NCI-H460 (cell line): ENCODE measurements at regions not wholly inside any gene's neighbourhood (a gene's known extent, or its start where the extent isn't known, plus 50 kb on each side); places are given as distances from the start of the nearest gene placed in this dataset.
"Not testable (repeated sequence)": the region's sequence is repeated elsewhere in the genome, so short reads cannot be mapped to it uniquely, and the experiment has no call there.

Experiments used
- DNase-seq: peaks from one replicate; pipeline ENCODE4 v3.0.0-alpha.2; 2016; ENCODE audit warnings: low read depth; ENCODE audit errors: extremely low read depth

DNA sequence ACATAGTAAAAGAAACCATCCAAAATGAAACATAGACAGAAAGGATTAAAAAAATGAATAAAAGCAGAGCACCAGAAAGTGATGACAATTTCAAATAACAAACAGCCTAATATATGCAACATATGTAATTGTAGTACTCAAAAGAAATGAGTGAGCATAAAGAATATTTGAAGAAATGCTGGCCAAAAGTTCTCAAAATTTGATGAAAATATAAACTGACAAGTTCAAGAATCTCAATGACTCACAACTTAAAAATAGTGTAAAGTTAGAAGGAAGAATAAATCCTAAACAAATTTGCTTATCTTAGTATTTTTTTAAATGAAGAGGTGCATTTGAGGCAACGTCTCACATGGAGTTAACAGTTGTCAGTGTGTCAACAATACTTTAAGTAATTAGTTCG, 498.9 kb downstream of the SLC6A15 start:
- no peak for DNase-seq

GRCh38 chr12:84412226-84412625, 500.4 kb downstream of the SLC6A15 start:
- DNase-seq: no peak

- no peak for DNase-seq
Measured at GRCh38 chr12:84411031-84411430, 501.6 kb downstream of the SLC6A15 start.

- DNase-seq: no peak
Measured at GRCh38 chr12:84408936-84409335, 503.7 kb downstream of the SLC6A15 start.

DNA sequence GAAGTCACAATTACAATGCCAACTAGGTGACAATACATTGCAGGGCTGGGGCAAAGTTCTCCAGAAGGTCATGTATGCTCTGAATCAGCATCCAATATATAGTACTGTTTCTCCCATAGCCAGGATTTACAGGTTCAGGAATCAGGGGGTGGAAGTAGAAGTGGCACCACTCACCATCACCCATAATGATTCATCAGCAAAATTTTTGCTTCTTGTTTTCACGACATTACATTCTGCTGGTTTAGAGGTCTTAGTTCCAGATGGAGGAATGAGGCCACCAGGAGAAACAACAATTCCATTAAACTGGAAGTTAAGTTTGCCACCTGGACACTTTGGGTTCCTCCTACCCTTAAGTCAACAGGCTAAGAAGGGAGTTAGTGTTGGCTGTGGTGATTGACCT, 505.9 kb downstream of the SLC6A15 start:
- not testable (repeated sequence) for DNase-seq

DNA sequence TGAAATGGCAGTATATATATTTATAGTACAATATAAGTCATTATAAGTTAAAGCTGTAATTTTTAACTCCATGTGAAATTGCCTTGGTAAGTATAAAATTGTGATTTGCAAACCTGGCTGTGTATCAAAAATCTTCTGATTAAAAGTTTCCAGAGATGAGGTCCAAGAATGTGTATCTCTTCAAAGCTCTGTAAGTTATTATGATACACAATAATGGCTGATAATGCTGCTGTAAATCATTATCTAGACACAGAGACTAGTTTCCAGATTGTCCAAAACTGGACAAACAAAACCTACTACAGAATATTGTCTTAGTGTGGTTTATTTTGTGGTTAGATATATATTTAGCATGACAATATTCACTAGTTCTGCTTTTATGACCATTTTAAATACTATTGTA, 514.8 kb downstream of the SLC6A15 start:
- DNase-seq: no peak

DNA sequence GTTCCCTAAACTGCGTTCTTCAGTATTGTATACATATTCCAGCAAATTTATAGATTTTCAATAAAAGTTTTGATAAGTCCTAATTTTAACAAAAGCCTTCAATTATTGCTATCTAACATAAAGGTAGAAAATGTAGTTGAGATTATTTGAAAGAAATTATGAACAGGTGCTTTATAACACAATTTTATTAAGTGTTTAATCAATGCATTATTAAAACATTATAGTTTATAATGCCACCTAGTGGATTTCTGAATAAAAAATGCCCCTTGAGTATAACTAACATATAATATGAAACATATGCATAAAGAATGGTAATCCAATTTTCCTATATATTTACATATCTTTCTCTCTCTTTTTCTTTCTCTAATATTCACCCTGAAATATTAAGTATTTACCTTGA, 515.3 kb downstream of the SLC6A15 start:
- DNase-seq: peak; percentile 12

DNA sequence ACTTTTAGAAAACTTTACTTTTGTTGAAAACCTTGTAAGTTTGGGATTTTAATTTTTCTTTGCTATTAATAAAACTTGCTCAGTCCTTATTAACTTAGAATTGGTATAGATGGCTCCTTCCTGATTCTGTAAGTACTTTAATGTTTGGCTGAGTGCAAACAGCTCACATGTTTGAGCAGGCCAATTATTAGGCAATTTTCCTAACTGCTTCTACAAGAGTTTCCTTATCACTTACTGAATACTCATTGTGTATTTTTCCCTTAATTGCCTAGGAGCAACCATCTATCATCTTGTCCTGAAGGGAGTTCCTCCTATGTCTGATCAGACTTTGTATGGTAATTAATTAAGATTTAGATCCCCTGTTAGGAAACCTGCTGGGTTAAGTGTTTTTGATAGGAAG, 521.4 kb downstream of the SLC6A15 start:
- DNase-seq: not testable (repeated sequence)

DNA sequence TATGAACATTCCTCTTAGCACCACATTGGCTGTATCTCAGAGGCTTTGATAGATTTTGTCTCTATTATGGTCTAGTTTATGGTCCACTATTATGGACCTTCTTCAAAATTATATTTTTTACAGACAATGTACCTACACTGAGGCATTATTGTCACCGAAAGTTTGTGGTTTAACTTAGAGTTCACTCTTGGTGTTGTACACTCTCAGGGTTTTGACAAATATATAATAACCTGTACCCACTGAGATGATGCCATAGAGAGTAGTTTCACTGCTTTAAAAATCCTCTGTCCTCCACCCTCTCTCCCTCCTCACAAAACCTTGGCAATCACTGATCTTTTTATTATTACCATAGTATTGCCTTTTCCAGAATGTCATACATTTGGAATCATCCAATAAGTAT, 528.2 kb downstream of the SLC6A15 start:
- DNase-seq: no peak

GRCh38 chr12:84382486-84382885, 530.1 kb downstream of the SLC6A15 start:
- not testable (repeated sequence) for DNase-seq

- DNase-seq: no peak
Measured at GRCh38 chr12:84376320-84376719, 536.3 kb downstream of the SLC6A15 start.

GRCh38 chr12:84375449-84376170, 537.0 kb downstream of the SLC6A15 start:
- DNase-seq: no peak

DNA sequence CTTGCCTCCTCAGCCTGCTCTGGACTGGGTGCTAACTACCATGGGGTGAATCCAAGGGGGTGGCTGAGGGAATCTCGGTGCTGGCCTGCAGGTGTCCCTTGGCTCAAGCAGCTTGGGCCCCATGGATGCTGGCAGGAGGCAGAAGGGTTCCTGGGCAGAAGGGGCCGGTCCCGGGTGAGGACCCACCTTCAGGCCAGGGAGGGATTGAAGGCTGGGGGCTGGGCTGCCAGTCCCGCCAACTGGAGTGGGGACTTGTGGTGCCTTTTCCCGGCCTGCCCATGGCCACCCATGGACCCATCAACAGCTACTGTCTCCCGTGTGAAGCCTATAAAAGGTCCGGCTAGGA, 550.1 kb downstream of the SLC6A15 start:
- no peak for DNase-seq

DNA sequence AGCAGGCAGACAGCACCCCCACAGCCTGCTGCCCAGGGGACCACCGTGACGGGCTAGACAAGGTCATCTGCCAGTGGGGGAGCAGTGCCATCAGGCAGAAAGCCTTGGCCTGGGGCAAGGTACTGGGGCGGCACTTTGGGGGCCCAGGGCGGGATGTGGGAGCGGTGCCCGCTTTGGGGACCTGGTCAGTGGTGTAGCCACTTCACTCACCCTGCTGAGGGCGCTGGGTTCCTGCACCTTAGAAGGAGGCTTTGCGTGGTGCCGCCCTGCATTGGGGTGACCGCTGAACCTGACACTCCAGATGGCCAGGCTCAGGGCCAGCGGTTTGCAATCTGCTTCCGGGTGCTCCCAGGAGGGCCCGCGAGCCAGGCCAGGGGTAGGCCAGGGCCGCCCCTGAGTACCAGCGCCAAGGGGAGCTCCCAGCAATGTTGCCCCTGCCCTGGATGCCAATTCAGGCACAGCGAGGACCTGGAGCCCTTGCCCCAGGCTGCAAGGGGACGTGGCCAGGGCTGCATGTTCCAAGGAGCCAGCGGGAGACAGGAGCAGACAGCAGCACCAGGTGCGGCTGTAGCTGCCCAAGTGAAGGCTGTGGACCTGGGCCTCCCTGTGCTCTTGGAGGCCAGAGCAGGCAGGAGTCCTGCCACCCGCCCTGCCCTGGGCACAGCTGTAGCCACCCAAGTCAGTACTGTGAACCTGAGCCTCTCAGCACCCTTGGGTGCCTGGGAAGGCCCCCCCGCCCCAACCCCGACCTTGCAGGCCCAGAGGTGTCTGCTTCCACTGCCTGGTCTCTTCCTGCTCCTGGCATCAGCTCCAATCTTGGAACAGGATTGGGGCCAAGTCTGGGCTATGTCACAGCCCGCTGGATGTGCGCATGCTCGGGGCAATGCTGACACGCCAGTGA, 550.7 kb downstream of the SLC6A15 start:
- DNase-seq: no peak

GRCh38 chr12:84357314-84357713, 555.3 kb downstream of the SLC6A15 start:
- no peak for DNase-seq

DNA sequence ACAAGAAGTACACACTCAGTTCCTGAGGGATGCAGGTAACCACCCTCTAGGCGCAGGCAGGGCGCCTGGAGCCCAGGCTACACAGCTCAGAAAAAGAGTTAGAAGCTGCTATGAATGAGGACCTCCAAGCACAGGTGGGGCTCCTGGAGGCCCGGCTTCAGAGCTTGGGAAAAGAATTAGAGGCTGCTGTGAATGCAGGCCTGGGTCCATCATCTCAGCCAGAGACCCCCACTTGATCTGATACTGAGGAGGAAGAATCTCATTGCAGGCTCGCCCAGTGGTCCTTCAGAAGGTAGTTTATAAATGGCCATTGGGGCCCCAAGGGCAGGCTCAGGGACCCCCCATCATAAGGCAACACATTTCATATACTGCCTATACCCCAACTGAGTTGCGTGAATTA, 556.4 kb downstream of the SLC6A15 start:
- no peak for DNase-seq

GRCh38 chr12:84355561-84355960, 557.0 kb downstream of the SLC6A15 start:
- no peak for DNase-seq

GRCh38 chr12:84348582-84348981, 564.0 kb downstream of the SLC6A15 start:
- DNase-seq: no peak

DNA sequence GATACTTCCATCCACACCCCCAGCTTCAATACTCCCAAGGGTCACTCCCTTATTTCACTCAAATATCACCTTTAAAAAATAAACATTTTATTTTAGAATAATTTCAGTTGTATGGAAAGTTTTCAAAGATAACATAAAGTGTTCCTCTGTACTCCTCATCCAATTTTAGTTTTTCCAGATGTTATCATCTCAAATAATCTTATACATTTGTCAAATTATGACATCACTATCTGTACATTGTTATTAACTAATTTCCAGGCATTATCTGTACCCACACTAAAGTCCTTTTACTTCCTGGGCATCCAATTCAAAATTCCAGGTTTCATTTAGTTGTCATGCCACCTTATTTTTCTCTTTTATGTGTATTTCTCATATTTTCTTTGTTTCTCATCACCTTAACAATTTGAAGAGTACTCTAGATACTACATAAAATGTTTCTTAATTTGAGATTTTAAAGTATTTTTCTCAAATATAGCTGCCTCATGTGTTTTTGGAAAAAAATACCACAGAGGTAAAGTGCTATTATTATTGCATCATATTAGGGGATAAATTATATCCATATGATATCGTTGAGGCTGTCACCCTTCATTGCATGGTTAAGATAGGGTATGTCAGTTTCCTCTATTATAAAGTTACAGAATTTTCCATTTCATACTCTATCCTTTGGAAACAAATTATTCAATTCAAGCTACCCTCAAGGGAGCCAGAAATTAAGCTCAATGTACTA, 571.0 kb downstream of the SLC6A15 start:
- DNase-seq: no peak

DNA sequence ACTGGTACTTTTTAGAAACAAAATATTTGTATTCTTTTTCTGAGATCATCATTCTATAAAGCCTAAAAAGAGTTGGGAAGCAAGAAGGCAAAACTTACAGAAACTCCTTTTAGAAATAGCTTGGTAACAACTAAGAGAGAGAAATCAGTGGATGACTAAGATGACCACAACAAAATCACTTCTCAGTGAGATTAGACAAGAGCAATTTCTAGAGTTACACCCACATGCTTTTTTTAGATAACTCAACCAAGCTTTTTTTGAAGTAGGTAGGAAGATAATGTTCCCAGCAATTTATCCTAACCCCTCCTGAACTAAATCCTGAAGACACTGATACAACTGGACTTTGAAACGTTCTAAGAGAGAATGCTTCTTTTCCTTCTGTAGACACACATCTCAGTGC, 576.4 kb downstream of the SLC6A15 start:
- no peak for DNase-seq

DNA sequence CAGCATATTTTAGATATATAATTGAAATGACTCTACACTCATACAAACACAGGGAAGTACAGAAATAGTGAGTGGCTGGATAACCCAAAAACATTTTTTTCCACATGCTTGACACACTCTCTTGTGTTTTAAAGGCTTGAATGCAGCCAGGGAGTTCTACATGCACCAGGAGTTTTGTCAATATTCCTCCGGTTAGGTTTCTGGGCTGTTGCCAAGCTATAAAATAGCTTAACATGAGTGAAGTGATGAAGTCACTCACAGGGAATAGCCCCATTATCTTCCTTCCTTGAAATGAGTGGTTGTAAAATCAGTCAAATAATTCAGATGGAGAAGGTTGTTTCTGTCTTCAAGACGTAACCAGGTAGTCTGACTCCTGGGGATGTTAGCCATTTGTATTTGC, 582.7 kb downstream of the SLC6A15 start:
- DNase-seq: no peak
